D341Med (cell line): ENCODE measurements at regions not wholly inside any gene's neighbourhood (a gene's known extent, or its start where the extent isn't known, plus 50 kb on each side); places are given as distances from the start of the nearest gene placed in this dataset.
A peak's percentile ranks its signal among the peaks of the same experiment; 100 is the strongest.

Experiments used
- DNase-seq: peaks from one replicate; pipeline ENCODE4 v3.0.0; 2012; ENCODE audit warnings: low spot score

- no peak for DNase-seq
Observed at GRCh38 chr14:86712727-86713126, 1182.8 kb downstream of the FLRT2 start.

GRCh38 chr14:86712176-86712575, 1182.2 kb downstream of the FLRT2 start:
- no peak for DNase-seq

- no peak for DNase-seq
Observed at GRCh38 chr14:86708846-86709339, 1178.9 kb downstream of the FLRT2 start.

GRCh38 chr14:86707071-86707470, 1177.1 kb downstream of the FLRT2 start:
- no peak for DNase-seq

- no peak for DNase-seq
Observed at GRCh38 chr14:86683561-86683960, 1153.6 kb downstream of the FLRT2 start.

GRCh38 chr14:86675059-86675458, 1145.1 kb downstream of the FLRT2 start:
- DNase-seq = no peak

- no peak for DNase-seq
Observed at GRCh38 chr14:86673523-86673969, 1143.6 kb downstream of the FLRT2 start.

GRCh38 chr14:86672080-86672479, 1142.1 kb downstream of the FLRT2 start:
- DNase-seq = no peak

- no peak for DNase-seq
Observed at GRCh38 chr14:86665975-86666374, 1136.0 kb downstream of the FLRT2 start.

GRCh38 chr14:86662334-86662733, 1132.4 kb downstream of the FLRT2 start:
- no peak for DNase-seq

- peak; percentile 55 for DNase-seq
Observed at GRCh38 chr14:86654558-86655184, 1124.7 kb downstream of the FLRT2 start.

GRCh38 chr14:86652526-86652925, 1122.6 kb downstream of the FLRT2 start:
- DNase-seq = no peak

- DNase-seq = no peak
Observed at GRCh38 chr14:86646696-86647690, 1117.0 kb downstream of the FLRT2 start.

- no peak for DNase-seq
Observed at GRCh38 chr14:86646125-86646524, 1116.2 kb downstream of the FLRT2 start.

GRCh38 chr14:86641310-86641709, 1111.4 kb downstream of the FLRT2 start:
- no peak for DNase-seq

GRCh38 chr14:86640288-86640687, 1110.3 kb downstream of the FLRT2 start:
- no peak for DNase-seq

GRCh38 chr14:86639666-86640065, 1109.7 kb downstream of the FLRT2 start:
- DNase-seq = no peak

GRCh38 chr14:86639146-86639545, 1109.2 kb downstream of the FLRT2 start:
- no peak for DNase-seq

GRCh38 chr14:86627080-86627479, 1097.1 kb downstream of the FLRT2 start:
- no peak for DNase-seq

GRCh38 chr14:86626530-86626929, 1096.6 kb downstream of the FLRT2 start:
- no peak for DNase-seq

GRCh38 chr14:86625637-86626036, 1095.7 kb downstream of the FLRT2 start:
- no peak for DNase-seq

- no peak for DNase-seq
Observed at GRCh38 chr14:86619726-86620125, 1089.8 kb downstream of the FLRT2 start.

GRCh38 chr14:86613786-86614185, 1083.8 kb downstream of the FLRT2 start:
- no peak for DNase-seq
